ENCODE measurements at regions not wholly inside any gene's neighbourhood (a gene's known extent, or its start where the extent isn't known, plus 50 kb on each side); places are given as distances from the start of the nearest gene placed in this dataset.

- TF ChIP-seq, protein P1, sequence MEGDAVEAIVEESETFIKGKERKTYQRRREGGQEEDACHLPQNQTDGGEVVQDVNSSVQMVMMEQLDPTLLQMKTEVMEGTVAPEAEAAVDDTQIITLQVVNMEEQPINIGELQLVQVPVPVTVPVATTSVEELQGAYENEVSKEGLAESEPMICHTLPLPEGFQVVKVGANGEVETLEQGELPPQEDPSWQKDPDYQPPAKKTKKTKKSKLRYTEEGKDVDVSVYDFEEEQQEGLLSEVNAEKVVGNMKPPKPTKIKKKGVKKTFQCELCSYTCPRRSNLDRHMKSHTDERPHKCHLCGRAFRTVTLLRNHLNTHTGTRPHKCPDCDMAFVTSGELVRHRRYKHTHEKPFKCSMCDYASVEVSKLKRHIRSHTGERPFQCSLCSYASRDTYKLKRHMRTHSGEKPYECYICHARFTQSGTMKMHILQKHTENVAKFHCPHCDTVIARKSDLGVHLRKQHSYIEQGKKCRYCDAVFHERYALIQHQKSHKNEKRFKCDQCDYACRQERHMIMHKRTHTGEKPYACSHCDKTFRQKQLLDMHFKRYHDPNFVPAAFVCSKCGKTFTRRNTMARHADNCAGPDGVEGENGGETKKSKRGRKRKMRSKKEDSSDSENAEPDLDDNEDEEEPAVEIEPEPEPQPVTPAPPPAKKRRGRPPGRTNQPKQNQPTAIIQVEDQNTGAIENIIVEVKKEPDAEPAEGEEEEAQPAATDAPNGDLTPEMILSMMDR (IDR thresholded peaks at IDR 0.05), result no peak
- TF ChIP-seq POLR2A (IDR thresholded peaks at IDR 0.05) (no peak), EP300 (IDR thresholded peaks at IDR 0.05; ENCODE audit: low read depth) (no peak)
Observed at GRCh38 chr9:12318732-12319685, 374.2 kb upstream of the TYRP1 start.

Data from transverse colon (tissue), 3 donors.